ENCODE measurements at regions not wholly inside any gene's neighbourhood (a gene's known extent, or its start where the extent isn't known, plus 50 kb on each side); places are given as distances from the start of the nearest gene placed in this dataset.

GRCh38 chr6:170037541-170038250, 253.2 kb downstream of the DLL1 start:
- TF ChIP-seq CTCF (IDR thresholded peaks at IDR 0.05; ENCODE audit: borderline replicate concordance, extremely low read depth, low read length, poor library complexity, severe bottlenecking): no peak
- no peak for TF ChIP-seq EZH2 (IDR thresholded peaks at IDR 0.05; ENCODE audit: borderline replicate concordance, low read depth, low read length, severe bottlenecking)

Data from DND-41 (cell line).